ENCODE measurements at regions not wholly inside any gene's neighbourhood (a gene's known extent, or its start where the extent isn't known, plus 50 kb on each side); places are given as distances from the start of the nearest gene placed in this dataset.

DNA sequence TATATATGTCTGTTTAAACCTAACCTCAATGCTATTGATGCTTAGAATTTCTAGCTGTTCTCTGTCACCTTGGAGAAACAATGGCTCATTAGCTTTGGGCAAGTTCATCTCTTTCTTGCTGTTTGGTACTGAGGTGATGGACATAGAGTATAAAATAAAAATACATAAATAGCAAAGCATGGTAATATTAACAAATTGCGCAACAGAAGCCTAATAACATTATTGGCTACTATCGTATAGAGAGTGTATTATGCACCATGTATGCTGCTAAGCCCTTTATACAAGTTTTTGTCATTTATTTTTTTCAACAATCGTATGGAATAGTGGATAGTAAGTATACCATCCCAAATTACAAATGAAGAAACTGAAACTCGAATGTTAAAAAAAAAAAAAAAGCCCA, 100.1 kb downstream of the ICOS start:
- TF ChIP-seq CTCF (IDR thresholded peaks at IDR 0.05) (no peak), EZH2 (IDR thresholded peaks at IDR 0.05; ENCODE audit: borderline replicate concordance, insufficient read depth, low read depth, low read length, poor library complexity, severe bottlenecking) (no peak)
